Muscle of leg (tissue), 3 donors: ENCODE measurements at regions not wholly inside any gene's neighbourhood (a gene's known extent, or its start where the extent isn't known, plus 50 kb on each side); places are given as distances from the start of the nearest gene placed in this dataset.
A peak's percentile ranks its signal among the peaks of the same experiment; 100 is the strongest.

Experiments used
- DNase-seq: peaks from one replicate; pipeline ENCODE4 v3.0.0; 2013
- H3K27ac ChIP-seq: one replicate; pipeline ENCODE4 v1.5.1; 2013; ENCODE audit warnings: mild to moderate bottlenecking, low read length, control low read depth
- H3K27me3 ChIP-seq: one replicate; pipeline ENCODE4 v1.6.1; 2013; ENCODE audit warnings: low read length; ENCODE audit not compliant: control insufficient read depth, insufficient read depth
- H3K36me3 ChIP-seq: one replicate; pipeline ENCODE4 v1.6.1; 2013; ENCODE audit warnings: low read length; ENCODE audit not compliant: control insufficient read depth, insufficient read depth
- H3K4me1 ChIP-seq: one replicate; pipeline ENCODE4 v1.6.1; 2013; ENCODE audit warnings: low read length; ENCODE audit not compliant: control insufficient read depth, insufficient read depth
- H3K4me3 ChIP-seq: one replicate; pipeline ENCODE4 v1.5.1; 2013; ENCODE audit warnings: low read length, control low read depth
- H3K9me3 ChIP-seq: replicated peaks from 2 replicates; pipeline ENCODE4 v1.6.1; 2013; ENCODE audit warnings: low read depth, low read length; ENCODE audit not compliant: control insufficient read depth
- WGBS: methylation state at CpG from one replicate; pipeline ENCODE4 v1.1.5; 2013; ENCODE audit warnings: missing lambda C conversion rate; ENCODE audit not compliant: insufficient coverage; 5-methylcytosine and 5-hydroxymethylcytosine counted together

GRCh38 chr7:125396466-125397151 lies 467.0 kb upstream of the POT1 start:
- Histone ChIP-seq H3K4me1 (no peaks in the 10 kb centered on the region), H3K36me3 (no peaks in the 10 kb centered on the region), H3K27ac (no peak overlapping the region), H3K9me3 (no peaks in the 10 kb centered on the region), H3K27me3 (no peaks in the 10 kb centered on the region), H3K4me3 (no peak overlapping the region)
- WGBS = no CpG with 5 or more reads among the region's 4 CpGs
- no peak for DNase-seq

- H3K9me3 ChIP-seq = no peaks in the 10 kb centered on the region
- no peak overlapping the region for H3K4me3 ChIP-seq
- no peak for DNase-seq
- WGBS = 82% methylated on average over 2 of the region's 3 CpGs
- H3K36me3 ChIP-seq = no peaks in the 10 kb centered on the region
- H3K27ac ChIP-seq = no peak overlapping the region
- no peaks in the 10 kb centered on the region for H3K27me3 ChIP-seq
- H3K4me1 ChIP-seq = no peaks in the 10 kb centered on the region
Measured at GRCh38 chr7:125391921-125392320, 462.3 kb upstream of the POT1 start.

GRCh38 chr7:125390981-125391380 lies 461.4 kb upstream of the POT1 start:
- no peaks in the 10 kb centered on the region for H3K4me1 ChIP-seq
- no peaks in the 10 kb centered on the region for H3K36me3 ChIP-seq
- H3K9me3 ChIP-seq = no peaks in the 10 kb centered on the region
- DNase-seq = peak; percentile 3
- H3K27me3 ChIP-seq = no peaks in the 10 kb centered on the region
- H3K27ac ChIP-seq = no peak overlapping the region
- whole genome bisulfite sequencing = 38% methylated on average over 3 of the region's 3 CpGs
- H3K4me3 ChIP-seq = no peak overlapping the region

- Histone ChIP-seq H3K36me3 (no peaks in the 10 kb centered on the region), H3K4me1 (no peaks in the 10 kb centered on the region), H3K4me3 (no peak overlapping the region), H3K27me3 (no peaks in the 10 kb centered on the region), H3K9me3 (peaks cover 3% of the 10 kb centered on the region), H3K27ac (no peak overlapping the region)
- DNase-seq = no peak
- no CpG with 5 or more reads among the region's 3 CpGs for WGBS
Measured at GRCh38 chr7:125386211-125386610, 456.6 kb upstream of the POT1 start.

GRCh38 chr7:125383324-125383723 lies 453.7 kb upstream of the POT1 start:
- no peak overlapping the region for H3K4me3 ChIP-seq
- peaks cover 3% of the 10 kb centered on the region for H3K9me3 ChIP-seq
- H3K27me3 ChIP-seq = no peaks in the 10 kb centered on the region
- no peaks in the 10 kb centered on the region for H3K4me1 ChIP-seq
- no peaks in the 10 kb centered on the region for H3K36me3 ChIP-seq
- no peak for DNase-seq
- no CpG with 5 or more reads among the region's 2 CpGs for WGBS
- no peak overlapping the region for H3K27ac ChIP-seq

- H3K9me3 ChIP-seq = peaks cover 3% of the 10 kb centered on the region
- no peaks in the 10 kb centered on the region for H3K36me3 ChIP-seq
- H3K27ac ChIP-seq = no peak overlapping the region
- no peaks in the 10 kb centered on the region for H3K27me3 ChIP-seq
- WGBS = no CpG with 5 or more reads among the region's 1 CpG
- no peak for DNase-seq
- no peak overlapping the region for H3K4me3 ChIP-seq
- no peaks in the 10 kb centered on the region for H3K4me1 ChIP-seq
Measured at GRCh38 chr7:125382401-125382800, 452.8 kb upstream of the POT1 start.

GRCh38 chr7:125375942-125376341 lies 446.3 kb upstream of the POT1 start:
- Histone ChIP-seq H3K27me3 (no peaks in the 10 kb centered on the region), H3K36me3 (no peaks in the 10 kb centered on the region), H3K9me3 (no peaks in the 10 kb centered on the region), H3K27ac (no peak overlapping the region), H3K4me3 (no peak overlapping the region), H3K4me1 (no peaks in the 10 kb centered on the region)
- peak; percentile 2 for DNase-seq
- 28% methylated on average over 3 of the region's 3 CpGs for WGBS

- Histone ChIP-seq H3K4me1 (no peaks in the 10 kb centered on the region), H3K36me3 (no peaks in the 10 kb centered on the region), H3K9me3 (no peaks in the 10 kb centered on the region), H3K27ac (no peak overlapping the region), H3K4me3 (no peak overlapping the region), H3K27me3 (no peaks in the 10 kb centered on the region)
- no peak for DNase-seq
- no CpG with 5 or more reads among the region's 2 CpGs for WGBS
Measured at GRCh38 chr7:125370502-125370901, 440.9 kb upstream of the POT1 start.

GRCh38 chr7:125363873-125364272 lies 434.2 kb upstream of the POT1 start:
- H3K27ac ChIP-seq = no peak overlapping the region
- no peaks in the 10 kb centered on the region for H3K9me3 ChIP-seq
- no peaks in the 10 kb centered on the region for H3K4me1 ChIP-seq
- peak; percentile 5 for DNase-seq
- H3K36me3 ChIP-seq = no peaks in the 10 kb centered on the region
- no peaks in the 10 kb centered on the region for H3K27me3 ChIP-seq
- no peak overlapping the region for H3K4me3 ChIP-seq
- 50% methylated on average over 1 of the region's 4 CpGs for WGBS

- no peak overlapping the region for H3K27ac ChIP-seq
- no peak overlapping the region for H3K4me3 ChIP-seq
- DNase-seq = no peak
- H3K4me1 ChIP-seq = no peaks in the 10 kb centered on the region
- WGBS = no CpG with 5 or more reads among the region's 3 CpGs
- no peaks in the 10 kb centered on the region for H3K36me3 ChIP-seq
- no peaks in the 10 kb centered on the region for H3K27me3 ChIP-seq
- H3K9me3 ChIP-seq = no peaks in the 10 kb centered on the region
Measured at GRCh38 chr7:125358551-125359167, 429.0 kb upstream of the POT1 start.
